Body of pancreas (tissue), 4 donors: ENCODE measurements at regions not wholly inside any gene's neighbourhood (a gene's known extent, or its start where the extent isn't known, plus 50 kb on each side); places are given as distances from the start of the nearest gene placed in this dataset.
A peak's percentile ranks its signal among the peaks of the same experiment; 100 is the strongest.

ENCODE experiments used
- ATAC-seq: fragments of 150-250 bp; one replicate; pipeline ENCODE4 v1.9.1; 2016
- DNase-seq, 4 donors: peaks; one replicate each; pipeline ENCODE4 v3.0.0-alpha.2; 2019
- H3K27ac ChIP-seq, 4 donors: fragments of 200-600 bp; sonication (generic); 1 replicate in 3 of 4; 2 replicates in 1 of 4; pipeline versions ENCODE4 v1.5.1 to v1.6.1; 2016 to 2019; ENCODE audit warnings: mild to moderate bottlenecking in 1 of 4, mixed read lengths in 1 of 4, moderate library complexity in 1 of 4
- H3K27me3 ChIP-seq, 2 donors: fragments of 200-600 bp; sonication (generic); one replicate each; pipeline ENCODE4 v1.6.0; 2016; ENCODE audit warnings: mild to moderate bottlenecking in 1 of 2
- H3K36me3 ChIP-seq, 2 donors: fragments of 200-600 bp; sonication (generic); replicated peaks in 1 of 2; 2 replicates each; pipeline ENCODE4 v1.5.1; 2016; ENCODE audit warnings: low read depth in 2 of 2; ENCODE audit not compliant: insufficient read depth in 1 of 2
- H3K4me1 ChIP-seq: fragments of 200-600 bp; sonication (generic); one replicate; pipeline ENCODE4 v1.6.0; 2016
- H3K4me3 ChIP-seq, 2 donors: fragments of 200-600 bp; sonication (generic); 1 replicate in 1 of 2; 2 replicates in 1 of 2; pipeline ENCODE4 v1.5.1; 2016 to 2019
- H3K9me3 ChIP-seq, 3 donors: fragments of 200-600 bp; sonication (generic); 1 replicate in 2 of 3; 2 replicates in 1 of 3; pipeline ENCODE4 v1.5.1; 2016
- CTCF ChIP-seq, 7 experiments: fragments of 450-650 bp in 4 of 7; fragments of 200-600 bp in 3 of 7; sonication (generic) in 3 of 7; IDR thresholded peaks; one replicate each; pipeline ENCODE4 v1.5.1; 2016 to 2019; ENCODE audit warnings: antibody characterized with exemption in 7 of 7
- POLR2A ChIP-seq, 3 donors: fragments of 450-650 bp; IDR thresholded peaks; one replicate each; pipeline ENCODE4 v1.6.1; 2016; ENCODE audit warnings: antibody characterized with exemption in 3 of 3, mild to moderate bottlenecking in 2 of 3
- WGBS, 2 donors: methylation state at CpG; one replicate each; pipeline ENCODE4 v1.1.5; 2017; 5-methylcytosine and 5-hydroxymethylcytosine counted together
- intact Hi-C: fragments of 100-400 bp; cut with DNase I; formaldehyde crosslinking; loops from one replicate; pipeline ENCODE4 v1.15.1; 2023

- no peaks in the 10 kb centered on the region for H3K36me3 ChIP-seq
- H3K27me3 ChIP-seq = no peaks in the 10 kb centered on the region
- whole genome bisulfite sequencing, 2 donors = 80 to 82% methylated on average over 3 of the region's 3 CpGs
- H3K4me1 ChIP-seq = peaks cover 12% of the 10 kb centered on the region
- H3K9me3 ChIP-seq = no peaks in the 10 kb centered on the region
- DNase-seq = no peak
- TF ChIP-seq POLR2A (IDR thresholded peaks at IDR 0.05) (no peak), CTCF (IDR thresholded peaks at IDR 0.05) (no peak)
- no peak for ATAC-seq
- no peak overlapping the region for H3K4me3 ChIP-seq
- intact Hi-C loops = no loop called here
- H3K27ac ChIP-seq = no peak overlapping the region
Observed at GRCh38 chr18:61657066-61657732, 235.6 kb downstream of the RNF152 start.

GRCh38 chr18:61655630-61656029 lies 237.2 kb downstream of the RNF152 start:
- peak in 1 of 4 donors; percentile 20 for DNase-seq
- H3K4me3 ChIP-seq = no peak overlapping the region
- intact Hi-C loops = no loop called here
- no peaks in the 10 kb centered on the region for H3K27me3 ChIP-seq
- TF ChIP-seq CTCF (IDR thresholded peaks at IDR 0.05) = no peak
- ATAC-seq = peak; percentile 80
- peak overlapping the region in 3 of 4 donors; percentile 16 to 67 (median 52) for H3K27ac ChIP-seq
- H3K36me3 ChIP-seq = no peaks in the 10 kb centered on the region
- peaks cover 12% of the 10 kb centered on the region for H3K4me1 ChIP-seq
- WGBS, 2 donors = 44 to 50% methylated on average over 2 of the region's 2 CpGs
- no peaks in the 10 kb centered on the region for H3K9me3 ChIP-seq

GRCh38 chr18:61653823-61654551 lies 238.8 kb downstream of the RNF152 start:
- Histone ChIP-seq H3K36me3 (no peaks in the 10 kb centered on the region), H3K27me3 (no peaks in the 10 kb centered on the region), H3K9me3 (no peaks in the 10 kb centered on the region), H3K4me3 (no peak overlapping the region), H3K27ac (peak overlapping the region in 2 of 4 donors; percentile 26 to 67), H3K4me1 (peaks cover 12% of the 10 kb centered on the region)
- TF ChIP-seq CTCF (IDR thresholded peaks at IDR 0.05) = no peak
- no peak for TF ChIP-seq POLR2A (IDR thresholded peaks at IDR 0.05)
- no peak for ATAC-seq
- no peak for DNase-seq
- intact Hi-C loops = no loop called here
- WGBS, 2 donors = 60 to 75% methylated on average over 4 of the region's 4 CpGs

- Histone ChIP-seq H3K27ac (no peak overlapping the region), H3K9me3 (no peaks in the 10 kb centered on the region), H3K27me3 (no peaks in the 10 kb centered on the region), H3K4me1 (peaks cover 12% of the 10 kb centered on the region), H3K4me3 (no peak overlapping the region), H3K36me3 (no peaks in the 10 kb centered on the region)
- 79 to 80% methylated on average over 4 of the region's 4 CpGs for WGBS, 2 donors
- DNase-seq = no peak
- TF ChIP-seq POLR2A (IDR thresholded peaks at IDR 0.05) (no peak), CTCF (IDR thresholded peaks at IDR 0.05) (no peak)
- intact Hi-C loops = no loop called here
- ATAC-seq = no peak
Observed at GRCh38 chr18:61651880-61652268, 240.9 kb downstream of the RNF152 start.
